Cerebellar nuclear complex (tissue), 1 donor: ENCODE measurements at regions not wholly inside any gene's neighbourhood (a gene's known extent, or its start where the extent isn't known, plus 50 kb on each side); places are given as distances from the start of the nearest gene placed in this dataset.

Experiments
- DNase-seq, 2 experiments: peaks; one replicate each; lab custom pipeline; 2025; lab: John Stamatoyannopoulos, UW

DNA sequence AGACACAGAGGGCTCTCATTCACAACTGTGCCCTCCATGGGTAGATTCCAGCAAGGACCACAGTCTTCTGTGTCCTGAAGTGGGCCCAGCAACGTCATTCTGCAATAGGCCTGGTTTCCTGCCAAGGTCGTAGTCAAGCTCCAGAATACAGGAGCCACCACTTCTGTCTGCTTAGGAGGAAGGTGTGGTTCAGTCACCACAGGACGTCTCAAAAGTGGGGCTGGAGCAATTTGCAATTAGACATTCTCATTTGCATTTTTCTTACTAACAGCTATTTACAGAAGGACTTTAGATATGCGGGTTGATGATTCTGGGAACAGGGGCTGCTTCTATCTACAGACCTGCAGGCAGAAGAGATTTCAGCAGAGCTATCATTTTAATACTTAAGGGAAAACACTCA lies 58.7 kb upstream of the MYRIP start:
- DNase-seq = no peak

DNA sequence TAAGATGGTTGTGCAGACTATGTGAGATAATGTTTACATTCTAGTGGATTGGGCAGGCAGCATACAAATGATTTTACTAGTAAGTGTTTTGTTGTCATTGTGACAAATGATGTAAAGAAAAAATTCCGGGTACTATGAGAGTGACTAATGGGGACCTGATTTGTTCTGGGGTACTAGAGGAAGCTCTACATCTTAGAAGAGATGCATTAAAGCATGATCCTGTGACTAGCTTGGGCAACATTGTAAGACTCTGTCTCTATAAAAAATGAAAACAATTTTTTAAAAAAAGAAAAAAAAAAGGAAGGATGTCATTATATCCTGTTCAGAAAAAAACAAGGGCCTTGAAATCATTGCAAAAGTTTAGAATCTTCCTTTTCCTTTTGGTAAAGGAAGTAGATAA lies 58.1 kb upstream of the MYRIP start:
- DNase-seq = no peak

DNA sequence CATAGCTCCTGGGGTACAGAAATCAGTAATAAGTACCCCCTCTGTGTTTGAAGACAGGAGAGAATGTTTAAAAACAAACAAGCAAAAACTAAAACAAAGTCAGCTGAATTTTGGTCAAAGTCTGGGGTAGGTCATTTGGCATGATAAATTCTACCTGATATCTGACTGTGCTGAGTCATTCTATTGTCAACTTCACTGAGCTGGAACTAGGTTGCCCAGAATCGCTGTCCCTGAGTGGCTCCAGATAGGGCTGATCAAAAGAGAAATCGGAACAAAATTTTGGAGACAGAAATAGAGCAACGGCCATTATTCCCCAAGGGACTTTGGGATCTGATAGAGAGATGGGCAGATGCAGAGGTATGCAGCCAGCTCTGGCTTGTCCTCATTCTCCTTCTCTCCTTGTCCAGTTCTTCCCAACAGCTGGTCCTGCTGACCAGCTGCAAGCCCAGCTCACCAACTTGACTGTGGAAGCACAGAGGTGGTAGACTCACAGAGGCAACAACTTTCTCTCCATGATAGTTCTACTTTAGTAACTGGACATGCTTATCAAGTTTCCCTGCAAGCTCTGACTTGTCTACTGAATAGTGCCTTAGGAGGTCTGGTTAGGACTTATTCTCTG lies 57.3 kb upstream of the MYRIP start:
- DNase-seq = no peak

DNA sequence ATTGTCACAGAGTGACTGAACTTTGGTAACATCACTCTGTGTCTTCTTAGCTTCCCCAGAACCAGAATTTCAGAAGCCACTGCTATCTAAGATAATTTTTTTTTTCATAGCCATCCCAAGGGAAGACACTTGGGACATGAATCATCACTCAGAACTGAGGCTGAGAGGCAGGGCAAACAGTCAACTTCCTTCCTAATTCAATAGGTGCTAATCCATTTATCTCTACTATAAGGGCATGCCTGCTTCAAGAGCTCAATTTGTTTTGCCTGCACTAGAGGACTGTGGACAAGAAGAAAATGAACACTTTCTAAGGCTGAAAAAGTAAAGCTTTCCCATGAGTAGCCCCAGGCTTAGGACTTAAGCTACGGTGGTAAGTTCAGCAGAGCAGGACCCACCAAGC lies 56.7 kb upstream of the MYRIP start:
- DNase-seq = no peak

DNA sequence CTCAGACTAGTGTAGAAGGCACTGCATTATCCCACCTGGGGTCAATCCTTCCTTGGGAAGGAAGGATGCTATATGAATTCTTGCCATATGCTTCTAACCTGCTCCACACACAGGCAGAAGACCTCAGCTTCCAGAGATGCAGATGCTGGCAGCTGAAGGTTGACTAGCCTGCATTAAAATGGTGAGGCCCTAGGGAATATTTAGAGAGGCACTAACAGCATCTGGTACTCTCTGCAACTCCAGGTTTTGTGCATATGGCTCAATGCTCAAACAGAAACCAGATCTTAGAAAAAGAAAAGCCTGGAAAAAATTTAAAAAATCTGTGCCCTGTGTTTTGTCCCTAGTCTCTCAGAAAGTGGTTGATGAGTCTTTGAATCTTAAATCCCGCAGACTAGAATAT lies 56.0 kb upstream of the MYRIP start:
- no peak for DNase-seq

DNA sequence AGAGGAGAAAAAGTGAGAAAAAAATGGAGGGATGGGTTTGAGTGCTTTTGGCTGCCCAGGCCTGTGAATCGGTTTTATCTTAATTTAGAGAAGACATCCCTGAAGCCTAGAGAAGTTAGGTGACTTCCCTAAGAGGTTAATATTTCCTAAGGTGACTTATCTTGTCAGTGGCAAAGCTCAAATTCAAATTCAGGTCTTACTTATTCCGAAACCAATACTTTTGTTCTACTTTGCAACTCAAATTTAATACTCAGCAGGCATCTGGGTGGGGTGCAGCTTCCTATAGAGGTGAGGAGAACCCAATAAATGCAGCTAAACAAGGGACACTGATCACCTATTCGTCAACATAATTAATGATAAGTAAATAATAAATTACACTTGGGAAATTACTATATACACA lies 54.9 kb upstream of the MYRIP start:
- no peak for DNase-seq

DNA sequence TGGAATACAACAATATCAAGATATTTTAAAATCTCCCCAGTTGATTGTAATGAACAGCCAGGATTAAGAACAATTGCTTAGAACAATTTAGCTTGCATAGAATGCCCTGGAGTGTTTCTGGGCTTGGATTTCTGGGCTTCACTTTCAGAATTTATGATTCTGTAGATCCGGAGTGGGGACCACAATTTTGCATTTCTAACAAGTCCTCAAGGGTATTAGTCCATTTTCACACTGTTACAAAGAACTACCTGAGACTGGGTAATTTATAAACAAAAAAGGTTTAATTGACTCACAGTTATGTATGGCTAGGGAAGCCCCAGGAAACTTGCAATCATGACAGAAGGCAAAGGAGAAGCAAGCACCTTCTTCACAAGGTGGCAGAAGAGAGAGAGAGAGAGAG lies 54.3 kb upstream of the MYRIP start:
- DNase-seq = no peak

DNA sequence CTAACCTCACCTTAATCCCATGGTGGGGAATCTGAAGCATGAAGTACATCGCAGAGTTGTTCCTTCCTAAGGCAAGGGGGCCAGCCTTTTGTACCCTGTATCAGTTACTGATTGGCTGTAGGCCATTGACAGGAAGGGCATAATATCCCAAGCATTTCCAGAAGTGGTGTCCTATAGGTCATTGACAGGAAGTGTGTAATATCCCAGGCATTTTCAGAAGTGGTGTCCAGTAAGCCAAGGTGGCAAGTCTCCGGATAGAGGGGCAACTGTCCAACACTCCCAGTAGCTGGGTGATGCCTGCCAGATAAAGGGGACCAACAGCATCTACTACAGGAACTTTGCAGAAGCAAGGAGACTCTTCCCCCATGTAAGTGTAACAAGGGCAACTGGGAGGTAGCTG lies 52.1 kb upstream of the MYRIP start:
- no peak for DNase-seq
